GM19240 (cell line): ENCODE measurements at regions not wholly inside any gene's neighbourhood (a gene's known extent, or its start where the extent isn't known, plus 50 kb on each side); places are given as distances from the start of the nearest gene placed in this dataset.
"Not testable (repeated sequence)": the region's sequence is repeated elsewhere in the genome, so short reads cannot be mapped to it uniquely, and the experiment has no call there.

Experiments
- DNase-seq: peaks from one replicate; pipeline ENCODE4 v3.0.0; 2011; ENCODE audit warnings: low spot score; ENCODE audit not compliant: insufficient read length

- DNase-seq, result no peak
Measured at GRCh38 chr5:37918424-37918823, 78.6 kb upstream of the GDNF start.

- no peak for DNase-seq
Measured at GRCh38 chr5:37916525-37916924, 76.7 kb upstream of the GDNF start.

GRCh38 chr5:37915097-37915736 is 75.4 kb upstream of the GDNF start:
- no peak for DNase-seq

DNA sequence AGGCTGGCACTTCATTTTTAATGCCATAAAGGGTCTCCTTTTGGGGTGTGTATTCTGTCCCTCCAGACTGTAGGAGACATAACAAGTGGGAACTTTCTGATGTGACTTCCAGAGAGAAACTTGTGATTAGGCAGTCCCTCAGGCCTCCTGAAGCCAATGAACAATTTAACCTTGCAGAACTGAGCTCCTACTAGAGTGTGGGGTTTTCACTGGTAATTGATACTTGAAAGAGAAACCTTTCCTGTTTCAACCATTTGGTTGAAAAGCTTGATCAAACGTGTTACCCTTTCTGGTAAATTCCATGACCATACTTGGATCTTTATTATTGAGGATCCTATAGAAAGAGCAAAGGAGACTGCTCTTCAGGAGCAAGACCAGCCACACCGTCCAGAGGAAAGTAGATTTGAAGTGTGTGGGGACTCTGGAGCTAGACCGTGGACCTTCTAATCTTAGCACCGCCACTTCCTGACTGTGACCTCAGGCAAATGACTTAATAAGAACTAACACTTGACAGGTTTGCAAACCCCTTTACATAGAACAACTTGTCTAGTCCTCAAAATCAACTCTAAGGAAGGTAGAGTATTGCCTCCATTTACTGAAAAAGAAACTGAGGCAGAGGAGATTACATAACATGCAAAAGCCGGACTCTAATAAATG is 69.9 kb upstream of the GDNF start:
- not testable (repeated sequence) for DNase-seq

- DNase-seq, result no peak
Measured at GRCh38 chr5:37906416-37906815, 66.6 kb upstream of the GDNF start.

GRCh38 chr5:37905230-37905629 is 65.4 kb upstream of the GDNF start:
- DNase-seq, result no peak

DNA sequence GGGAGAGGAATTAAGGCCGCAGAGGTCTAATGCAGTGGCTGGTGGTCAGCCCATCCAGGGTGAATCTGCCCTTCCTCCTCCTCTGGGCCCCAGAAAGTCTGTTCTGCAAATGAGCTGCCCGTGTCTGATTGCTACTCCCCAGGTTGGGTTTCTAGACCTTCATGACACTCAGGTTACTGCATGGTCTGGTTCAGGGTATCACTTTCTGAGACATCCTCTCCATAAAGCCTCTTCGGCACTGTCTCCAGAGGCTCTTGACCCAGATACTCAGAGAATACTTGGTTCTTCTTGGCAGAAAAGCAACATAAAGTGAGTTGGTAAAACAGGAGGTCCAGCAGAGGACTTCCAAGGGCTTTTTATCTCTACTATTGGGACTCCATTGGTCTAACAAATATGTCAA is 62.5 kb upstream of the GDNF start:
- no peak for DNase-seq

DNA sequence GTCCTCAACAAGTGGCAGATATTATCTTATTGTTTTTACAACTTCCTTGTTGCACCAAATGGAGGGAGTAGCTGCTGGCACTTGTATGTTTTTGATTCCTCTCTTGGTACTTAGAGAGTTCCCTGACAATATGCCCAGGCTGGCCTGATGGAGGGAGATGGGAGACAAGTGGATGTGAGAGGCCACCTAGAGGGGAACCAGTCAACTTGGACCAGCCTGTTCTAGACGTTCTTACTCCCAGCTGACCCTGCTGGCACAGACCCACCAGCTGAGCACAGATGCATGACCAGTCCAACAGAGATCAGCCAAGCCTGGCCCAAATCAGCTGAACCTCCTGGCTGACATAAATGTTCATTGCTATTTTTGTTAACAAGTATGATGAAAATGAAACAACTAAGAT is 60.9 kb upstream of the GDNF start:
- DNase-seq, result no peak

DNA sequence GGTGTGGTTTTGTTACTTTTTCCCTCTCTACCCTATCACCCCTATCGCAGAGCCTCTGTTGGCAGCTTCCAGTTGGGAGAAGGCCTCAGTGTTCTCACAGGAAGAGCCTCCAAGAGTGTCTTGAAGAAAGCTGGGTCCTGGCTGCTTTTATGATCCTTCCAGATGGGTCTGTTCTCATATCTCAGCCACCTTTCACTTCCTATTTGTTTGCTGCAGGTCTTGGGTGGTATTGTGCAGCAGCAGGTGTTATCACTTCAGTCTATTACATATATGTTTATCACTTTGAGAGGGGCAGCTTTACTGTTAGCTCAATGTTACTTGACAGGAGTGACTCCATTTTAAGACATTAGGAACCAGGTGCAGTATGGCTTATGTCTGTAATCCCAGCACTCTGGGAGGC is 59.2 kb upstream of the GDNF start:
- DNase-seq, result no peak

- DNase-seq, result no peak
Measured at GRCh38 chr5:37896159-37896558, 56.3 kb upstream of the GDNF start.

- DNase-seq, result no peak
Measured at GRCh38 chr5:37893434-37894134, 53.7 kb upstream of the GDNF start.

- DNase-seq, result no peak
Measured at GRCh38 chr5:37892586-37892985, 52.7 kb upstream of the GDNF start.

GRCh38 chr5:37891832-37892231 is 52.0 kb upstream of the GDNF start:
- no peak for DNase-seq

DNA sequence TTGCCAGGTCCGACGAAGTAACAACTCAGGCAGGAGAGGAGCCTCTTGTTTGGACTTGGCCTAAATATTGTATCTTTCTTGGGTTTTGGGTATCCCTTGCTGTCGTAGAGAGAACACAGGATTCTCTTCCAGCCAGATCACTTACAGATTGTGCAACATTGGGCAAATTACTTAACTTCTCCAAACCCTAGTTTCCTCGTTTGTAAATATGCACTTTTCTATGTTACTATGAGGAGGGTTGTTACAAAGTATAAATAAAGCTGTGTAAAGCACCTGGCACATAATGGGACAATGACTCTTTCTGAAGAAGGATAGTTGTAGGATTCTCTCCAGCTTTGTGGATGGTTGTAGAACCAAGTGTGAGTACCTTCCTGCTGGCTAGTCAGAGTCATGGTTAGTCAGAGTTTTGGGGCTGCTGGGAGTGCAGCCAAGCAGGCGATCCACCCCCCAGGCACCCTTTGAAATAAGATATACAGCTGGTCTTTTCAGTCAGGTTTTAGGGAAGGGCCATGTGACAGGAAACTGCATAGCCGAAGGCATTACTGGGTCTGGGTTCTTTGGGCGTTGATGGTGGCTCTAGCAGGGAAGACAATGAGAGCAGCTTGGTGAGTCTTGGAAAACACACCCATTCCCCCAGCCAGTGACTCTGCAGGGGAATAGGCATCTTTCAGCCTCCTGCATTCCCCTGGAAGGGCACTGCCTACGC is 49.9 kb upstream of the GDNF start:
- no peak for DNase-seq
